Neural crest cell (in vitro differentiated cells): ENCODE measurements at regions not wholly inside any gene's neighbourhood (a gene's known extent, or its start where the extent isn't known, plus 50 kb on each side); places are given as distances from the start of the nearest gene placed in this dataset.

Experiments
- DNase-seq: peaks from one replicate; pipeline ENCODE4 v3.0.0; 2021; ENCODE audit warnings: low read depth, mixed read lengths, low spot score
- H3K27ac Mint-ChIP-seq: one replicate; pipeline ENCODE4 v1.8.0; 2021; ENCODE audit warnings: mild to moderate bottlenecking, mixed read lengths; ENCODE audit not compliant: unreplicated experiment
- H3K27me3 Mint-ChIP-seq: 2 replicates; pipeline ENCODE4 v1.8.0; 2021; ENCODE audit warnings: low read depth, mild to moderate bottlenecking, mixed read lengths
- H3K36me3 Mint-ChIP-seq: 2 replicates; pipeline ENCODE4 v1.8.0; 2021; ENCODE audit warnings: low read depth, mild to moderate bottlenecking, mixed read lengths
- H3K4me1 Mint-ChIP-seq: 2 replicates; pipeline ENCODE4 v1.8.0; 2021; ENCODE audit warnings: mixed read lengths
- H3K4me3 Mint-ChIP-seq: one replicate; pipeline ENCODE4 v1.8.0; 2021; ENCODE audit warnings: mild to moderate bottlenecking, mixed read lengths
- H3K9me3 Mint-ChIP-seq: 2 replicates; pipeline ENCODE4 v1.8.0; 2021; ENCODE audit warnings: mixed read lengths
- TF ChIP-seq, protein P1 (sequence below): fragments of 200-600 bp; sonication (generic); conservative IDR thresholded peaks from 2 replicates; pipeline ENCODE4 v1.5.0; 2021; ENCODE audit warnings: antibody characterized with exemption, mild to moderate bottlenecking

DNA sequence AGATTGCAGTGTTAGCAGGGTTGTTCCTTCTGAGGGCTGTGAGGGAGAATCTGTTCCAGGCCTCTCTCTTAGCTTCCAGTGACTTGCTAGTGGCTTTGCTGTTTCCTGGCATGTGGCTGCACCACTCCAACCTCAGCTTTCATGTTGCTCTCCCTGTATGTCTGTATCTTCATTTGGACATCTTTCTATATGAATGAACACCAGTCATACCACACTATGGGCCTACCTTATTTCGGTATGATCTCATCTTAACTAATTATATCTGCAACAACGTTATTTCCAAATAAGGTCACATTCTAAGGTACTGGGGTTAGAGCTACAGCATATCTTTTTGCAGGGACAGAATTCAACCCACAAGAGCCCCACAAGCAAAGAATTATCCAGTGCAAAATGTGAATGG, 356.7 kb upstream of the UMPS start:
- TF ChIP-seq, protein P1, sequence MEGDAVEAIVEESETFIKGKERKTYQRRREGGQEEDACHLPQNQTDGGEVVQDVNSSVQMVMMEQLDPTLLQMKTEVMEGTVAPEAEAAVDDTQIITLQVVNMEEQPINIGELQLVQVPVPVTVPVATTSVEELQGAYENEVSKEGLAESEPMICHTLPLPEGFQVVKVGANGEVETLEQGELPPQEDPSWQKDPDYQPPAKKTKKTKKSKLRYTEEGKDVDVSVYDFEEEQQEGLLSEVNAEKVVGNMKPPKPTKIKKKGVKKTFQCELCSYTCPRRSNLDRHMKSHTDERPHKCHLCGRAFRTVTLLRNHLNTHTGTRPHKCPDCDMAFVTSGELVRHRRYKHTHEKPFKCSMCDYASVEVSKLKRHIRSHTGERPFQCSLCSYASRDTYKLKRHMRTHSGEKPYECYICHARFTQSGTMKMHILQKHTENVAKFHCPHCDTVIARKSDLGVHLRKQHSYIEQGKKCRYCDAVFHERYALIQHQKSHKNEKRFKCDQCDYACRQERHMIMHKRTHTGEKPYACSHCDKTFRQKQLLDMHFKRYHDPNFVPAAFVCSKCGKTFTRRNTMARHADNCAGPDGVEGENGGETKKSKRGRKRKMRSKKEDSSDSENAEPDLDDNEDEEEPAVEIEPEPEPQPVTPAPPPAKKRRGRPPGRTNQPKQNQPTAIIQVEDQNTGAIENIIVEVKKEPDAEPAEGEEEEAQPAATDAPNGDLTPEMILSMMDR = no peak
- H3K4me1 Mint-ChIP-seq = peaks cover 23% of the 10 kb centered on the region
- no peak overlapping the region for H3K4me3 Mint-ChIP-seq
- no peak for DNase-seq
- H3K9me3 Mint-ChIP-seq = peaks cover 7% of the 10 kb centered on the region
- peaks cover 17% of the 10 kb centered on the region for H3K36me3 Mint-ChIP-seq
- H3K27ac Mint-ChIP-seq = no peak overlapping the region
- no peaks in the 10 kb centered on the region for H3K27me3 Mint-ChIP-seq

DNA sequence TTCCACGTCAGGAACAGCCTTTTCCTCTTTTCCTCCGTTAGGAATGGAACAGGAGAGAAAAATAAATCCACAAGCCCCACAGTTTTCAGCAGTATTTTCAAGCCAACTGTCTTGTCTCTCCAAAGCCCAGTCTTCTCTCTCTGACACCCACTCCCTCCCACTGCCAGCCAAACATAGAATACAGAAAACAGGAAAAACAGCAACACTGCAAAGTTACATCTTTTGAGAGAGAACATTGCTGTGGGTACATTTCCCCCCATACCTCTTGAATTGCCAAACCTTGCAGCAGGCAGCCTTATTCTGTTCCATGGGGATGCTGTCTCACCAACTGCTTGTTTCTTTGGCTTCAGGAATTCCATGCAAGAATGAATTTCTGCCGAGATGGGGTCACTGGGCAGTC, 355.7 kb upstream of the UMPS start:
- Mint-ChIP-seq H3K9me3 (peaks cover 4% of the 10 kb centered on the region), H3K27me3 (no peaks in the 10 kb centered on the region), H3K27ac (no peak overlapping the region), H3K4me1 (peaks cover 23% of the 10 kb centered on the region), H3K36me3 (peaks cover 12% of the 10 kb centered on the region), H3K4me3 (no peak overlapping the region)
- DNase-seq = no peak
- TF ChIP-seq, protein P1 = no peak

DNA sequence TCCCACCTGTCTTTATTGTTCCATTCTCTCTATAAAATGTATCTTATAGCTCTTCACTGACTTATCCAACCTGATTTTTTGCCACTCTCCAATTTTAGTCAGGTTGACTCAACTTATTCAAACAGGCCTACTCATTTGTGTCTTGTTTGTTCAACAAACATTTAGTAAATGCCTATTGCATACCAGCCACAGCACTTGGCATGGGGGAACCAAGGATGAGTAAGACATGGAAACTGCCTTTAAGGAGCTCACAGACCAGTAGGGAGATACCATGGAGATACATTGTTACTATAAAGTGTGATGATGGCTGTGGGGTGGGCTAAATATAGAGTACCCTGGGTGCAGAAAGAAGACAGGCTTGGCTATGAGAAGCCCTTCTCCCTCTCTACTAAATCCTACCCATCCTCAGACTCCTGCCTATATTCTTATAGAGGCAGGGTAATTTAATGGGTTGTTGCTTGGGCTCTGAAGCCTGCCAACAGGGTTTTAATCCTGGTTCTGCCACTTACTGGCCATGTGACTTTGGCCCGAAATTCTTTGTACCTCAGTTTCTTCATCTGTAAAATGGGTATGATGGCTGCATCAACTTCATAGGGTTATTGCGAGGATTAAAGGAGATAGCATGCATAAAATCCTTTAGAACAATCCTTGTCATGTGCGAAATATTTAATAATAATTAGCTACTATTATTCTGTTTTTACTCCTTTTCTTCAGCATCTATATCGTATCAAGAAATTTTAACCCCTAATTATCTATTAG, 348.5 kb upstream of the UMPS start:
- no peaks in the 10 kb centered on the region for H3K27me3 Mint-ChIP-seq
- no peaks in the 10 kb centered on the region for H3K9me3 Mint-ChIP-seq
- no peaks in the 10 kb centered on the region for H3K4me1 Mint-ChIP-seq
- H3K27ac Mint-ChIP-seq = no peak overlapping the region
- TF ChIP-seq, protein P1 = no peak
- no peak overlapping the region for H3K4me3 Mint-ChIP-seq
- no peak for DNase-seq
- peaks cover 3% of the 10 kb centered on the region for H3K36me3 Mint-ChIP-seq

DNA sequence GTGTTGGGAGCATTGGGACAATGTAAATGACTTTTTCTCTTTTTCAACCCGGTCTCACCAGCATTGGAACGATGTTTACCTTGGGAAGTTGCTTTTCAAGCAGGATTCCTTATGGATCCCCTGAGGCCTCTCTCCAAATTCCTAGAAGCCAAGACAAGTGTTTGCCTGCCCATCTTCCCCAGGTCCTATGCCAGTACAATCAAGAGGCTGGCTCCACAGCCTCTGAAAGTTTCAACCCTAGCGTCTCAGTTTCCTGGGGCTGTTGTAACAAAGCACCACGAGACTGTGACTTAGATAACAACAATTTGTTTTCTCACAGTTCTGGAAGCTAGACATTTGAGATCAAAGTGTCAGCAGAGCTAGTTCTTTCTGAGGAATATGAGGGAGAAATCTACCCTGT, 347.2 kb upstream of the UMPS start:
- no peak for DNase-seq
- Mint-ChIP-seq H3K27me3 (no peaks in the 10 kb centered on the region), H3K27ac (no peak overlapping the region), H3K9me3 (no peaks in the 10 kb centered on the region), H3K36me3 (peaks cover 3% of the 10 kb centered on the region), H3K4me3 (no peak overlapping the region), H3K4me1 (no peaks in the 10 kb centered on the region)
- TF ChIP-seq, protein P1 = no peak

DNA sequence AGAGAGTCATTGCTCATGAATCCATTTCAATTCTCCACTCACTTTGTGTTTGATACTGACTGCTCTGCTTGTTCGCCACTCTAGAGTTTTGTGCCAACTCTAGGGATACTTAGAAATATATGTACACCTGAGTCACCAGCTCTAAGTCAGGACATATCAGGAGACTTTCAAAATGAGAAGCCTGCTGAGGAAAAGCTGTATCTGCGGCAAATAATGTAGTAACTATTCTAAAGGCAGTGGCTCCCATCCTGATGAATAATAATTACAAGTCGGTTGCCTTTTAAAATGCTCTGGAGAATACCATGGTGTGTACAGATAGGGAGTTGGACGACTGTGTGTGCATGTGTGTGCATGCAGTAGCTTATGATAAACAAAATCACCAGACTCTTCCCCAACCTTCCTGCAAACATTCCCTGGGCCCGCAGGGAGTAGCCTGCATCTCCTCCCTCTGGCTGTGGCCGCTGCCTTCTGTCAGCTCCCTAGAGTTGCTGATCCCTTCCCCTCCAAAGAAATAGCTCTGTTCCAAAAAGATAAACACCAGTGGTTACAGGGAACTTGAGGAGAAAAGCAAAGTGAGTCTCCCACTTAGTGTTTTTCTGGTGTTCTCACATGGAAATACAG, 346.3 kb upstream of the UMPS start:
- Mint-ChIP-seq H3K36me3 (peaks cover 3% of the 10 kb centered on the region), H3K27ac (no peak overlapping the region), H3K4me3 (no peak overlapping the region), H3K4me1 (peaks cover 2% of the 10 kb centered on the region), H3K9me3 (no peaks in the 10 kb centered on the region), H3K27me3 (no peaks in the 10 kb centered on the region)
- no peak for DNase-seq
- TF ChIP-seq, protein P1 = no peak
